ENCODE measurements at regions not wholly inside any gene's neighbourhood (a gene's known extent, or its start where the extent isn't known, plus 50 kb on each side); places are given as distances from the start of the nearest gene placed in this dataset.
"Not testable (repeated sequence)": the region's sequence is repeated elsewhere in the genome, so short reads cannot be mapped to it uniquely, and the experiment has no call there.

- no peak overlapping the region for H3K27ac ChIP-seq (replicated peaks)
- H3K9me3 ChIP-seq (replicated peaks) = no peaks in the 10 kb centered on the region
- H3K36me3 ChIP-seq = no peaks in the 10 kb centered on the region
- H3K4me3 ChIP-seq = no peak overlapping the region
- intact Hi-C loops (cut with micrococcal nuclease) = no loop called here
- no peaks in the 10 kb centered on the region for H3K4me1 ChIP-seq
- peaks cover 12% of the 10 kb centered on the region for H3K27me3 ChIP-seq (ENCODE audit: low read depth)
- TF ChIP-seq, protein P1, sequence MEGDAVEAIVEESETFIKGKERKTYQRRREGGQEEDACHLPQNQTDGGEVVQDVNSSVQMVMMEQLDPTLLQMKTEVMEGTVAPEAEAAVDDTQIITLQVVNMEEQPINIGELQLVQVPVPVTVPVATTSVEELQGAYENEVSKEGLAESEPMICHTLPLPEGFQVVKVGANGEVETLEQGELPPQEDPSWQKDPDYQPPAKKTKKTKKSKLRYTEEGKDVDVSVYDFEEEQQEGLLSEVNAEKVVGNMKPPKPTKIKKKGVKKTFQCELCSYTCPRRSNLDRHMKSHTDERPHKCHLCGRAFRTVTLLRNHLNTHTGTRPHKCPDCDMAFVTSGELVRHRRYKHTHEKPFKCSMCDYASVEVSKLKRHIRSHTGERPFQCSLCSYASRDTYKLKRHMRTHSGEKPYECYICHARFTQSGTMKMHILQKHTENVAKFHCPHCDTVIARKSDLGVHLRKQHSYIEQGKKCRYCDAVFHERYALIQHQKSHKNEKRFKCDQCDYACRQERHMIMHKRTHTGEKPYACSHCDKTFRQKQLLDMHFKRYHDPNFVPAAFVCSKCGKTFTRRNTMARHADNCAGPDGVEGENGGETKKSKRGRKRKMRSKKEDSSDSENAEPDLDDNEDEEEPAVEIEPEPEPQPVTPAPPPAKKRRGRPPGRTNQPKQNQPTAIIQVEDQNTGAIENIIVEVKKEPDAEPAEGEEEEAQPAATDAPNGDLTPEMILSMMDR (IDR thresholded peaks at IDR 0.05; ENCODE audit: borderline replicate concordance) = no peak
- DNase-seq = no peak
Observed at GRCh38 chr3:22378869-22379268, 627.9 kb upstream of the ZNF385D start.

DNA sequence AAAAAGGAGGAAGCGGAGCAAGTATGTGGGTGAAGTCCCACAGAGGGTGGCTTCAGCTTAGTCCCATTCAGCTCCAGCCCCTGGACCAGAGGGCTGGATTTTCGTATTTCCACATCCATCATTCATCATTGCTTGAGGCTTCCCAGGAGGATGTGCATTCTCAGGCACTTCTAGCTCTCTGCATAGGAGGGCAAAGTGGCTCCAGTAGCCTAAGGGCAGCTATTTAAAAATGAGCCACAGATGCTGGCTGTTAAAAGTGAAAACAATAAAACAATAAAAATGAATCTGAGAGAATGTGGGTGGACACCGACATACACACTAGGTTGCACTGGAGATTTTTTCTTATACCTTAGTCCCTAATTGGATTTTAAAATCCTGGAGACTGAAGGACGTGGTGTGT is 629.2 kb upstream of the ZNF385D start:
- intact Hi-C loops (cut with micrococcal nuclease) = no loop called here
- Histone ChIP-seq H3K36me3 (no peaks in the 10 kb centered on the region), H3K4me1 (no peaks in the 10 kb centered on the region), H3K4me3 (no peak overlapping the region), H3K9me3 (replicated peaks) (no peaks in the 10 kb centered on the region), H3K27me3 (ENCODE audit: low read depth) (no peaks in the 10 kb centered on the region), H3K27ac (replicated peaks) (no peak overlapping the region)
- DNase-seq = no peak
- TF ChIP-seq, protein P1 (IDR thresholded peaks at IDR 0.05; ENCODE audit: borderline replicate concordance) = no peak

DNA sequence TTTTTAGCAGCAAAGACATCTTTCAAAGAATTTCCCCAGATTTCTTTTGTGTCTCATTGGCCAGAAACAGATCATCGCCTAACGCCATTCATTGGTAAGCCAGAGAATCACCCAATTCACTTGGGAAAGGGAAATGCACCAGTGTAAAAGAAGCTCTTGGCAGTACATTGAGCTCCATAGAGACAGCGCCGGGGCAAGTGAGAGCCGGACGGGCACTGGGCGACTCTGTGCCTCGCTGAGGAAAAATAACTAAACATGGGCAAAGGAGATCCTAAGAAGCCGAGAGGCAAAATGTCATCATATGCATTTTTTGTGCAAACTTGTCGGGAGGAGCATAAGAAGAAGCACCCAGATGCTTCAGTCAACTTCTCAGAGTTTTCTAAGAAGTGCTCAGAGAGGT is 630.6 kb upstream of the ZNF385D start:
- H3K36me3 ChIP-seq; H3K27ac ChIP-seq (replicated peaks); H3K27me3 ChIP-seq (ENCODE audit: low read depth); H3K9me3 ChIP-seq (replicated peaks); H3K4me1 ChIP-seq; intact Hi-C loops (cut with micrococcal nuclease); H3K4me3 ChIP-seq: not testable (repeated sequence)
- DNase-seq = peak; percentile 16

GRCh38 chr3:22383285-22383684 is 632.3 kb upstream of the ZNF385D start:
- TF ChIP-seq, protein P1 (IDR thresholded peaks at IDR 0.05; ENCODE audit: borderline replicate concordance) = no peak
- H3K27ac ChIP-seq (replicated peaks) = no peak overlapping the region
- intact Hi-C loops (cut with micrococcal nuclease) = no loop called here

DNA sequence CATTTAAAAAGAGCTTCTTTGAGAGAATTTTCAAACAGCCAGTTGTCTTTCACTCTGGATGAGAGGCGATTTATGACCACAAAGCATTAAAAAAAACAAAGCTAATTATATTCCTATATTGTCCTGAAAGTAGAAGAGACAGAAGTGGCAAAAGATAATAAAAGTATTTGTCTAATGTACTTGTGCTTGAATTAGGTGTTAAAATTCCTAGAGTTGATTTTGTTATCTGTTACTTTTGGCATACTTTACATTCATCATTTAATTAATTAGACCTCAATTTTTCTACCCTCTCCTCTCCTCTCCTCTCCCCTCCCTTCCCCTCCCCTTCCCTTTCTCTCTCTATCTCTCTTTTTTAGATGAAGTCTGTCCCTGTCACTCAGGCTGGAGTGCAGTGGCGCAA is 635.1 kb upstream of the ZNF385D start:
- H3K36me3 ChIP-seq = no peaks in the 10 kb centered on the region
- intact Hi-C loops (cut with micrococcal nuclease) = no loop called here
- H3K9me3 ChIP-seq (replicated peaks) = no peaks in the 10 kb centered on the region
- H3K27me3 ChIP-seq (ENCODE audit: low read depth) = no peaks in the 10 kb centered on the region
- TF ChIP-seq, protein P1 (IDR thresholded peaks at IDR 0.05; ENCODE audit: borderline replicate concordance) = no peak
- H3K4me1 ChIP-seq = no peaks in the 10 kb centered on the region
- no peak overlapping the region for H3K4me3 ChIP-seq
- no peak overlapping the region for H3K27ac ChIP-seq (replicated peaks)
- no peak for DNase-seq

More at GRCh38 chr3:22383285-22383684, 632.3 kb upstream of the ZNF385D start:
- H3K27me3 ChIP-seq (ENCODE audit: low read depth) = no peaks in the 10 kb centered on the region
- DNase-seq = no peak
- no peaks in the 10 kb centered on the region for H3K36me3 ChIP-seq
- H3K4me3 ChIP-seq = no peak overlapping the region
- H3K9me3 ChIP-seq (replicated peaks) = no peaks in the 10 kb centered on the region
- H3K4me1 ChIP-seq = no peaks in the 10 kb centered on the region

GRCh38 chr3:22392286-22392685 is 641.3 kb upstream of the ZNF385D start:
- Histone ChIP-seq H3K27me3 (ENCODE audit: low read depth) (no peaks in the 10 kb centered on the region), H3K9me3 (replicated peaks) (peaks cover 1% of the 10 kb centered on the region), H3K27ac (replicated peaks) (no peak overlapping the region), H3K4me3 (no peak overlapping the region), H3K36me3 (no peaks in the 10 kb centered on the region), H3K4me1 (no peaks in the 10 kb centered on the region)
- TF ChIP-seq, protein P1 (IDR thresholded peaks at IDR 0.05; ENCODE audit: borderline replicate concordance) = no peak
- no peak for DNase-seq
- intact Hi-C loops (cut with micrococcal nuclease) = no loop called here

Data from left ventricle myocardium inferior (tissue), 1 donor.